ENCODE measurements at regions not wholly inside any gene's neighbourhood (a gene's known extent, or its start where the extent isn't known, plus 50 kb on each side); places are given as distances from the start of the nearest gene placed in this dataset.
A peak's percentile ranks its signal among the peaks of the same experiment; 100 is the strongest.

DNA sequence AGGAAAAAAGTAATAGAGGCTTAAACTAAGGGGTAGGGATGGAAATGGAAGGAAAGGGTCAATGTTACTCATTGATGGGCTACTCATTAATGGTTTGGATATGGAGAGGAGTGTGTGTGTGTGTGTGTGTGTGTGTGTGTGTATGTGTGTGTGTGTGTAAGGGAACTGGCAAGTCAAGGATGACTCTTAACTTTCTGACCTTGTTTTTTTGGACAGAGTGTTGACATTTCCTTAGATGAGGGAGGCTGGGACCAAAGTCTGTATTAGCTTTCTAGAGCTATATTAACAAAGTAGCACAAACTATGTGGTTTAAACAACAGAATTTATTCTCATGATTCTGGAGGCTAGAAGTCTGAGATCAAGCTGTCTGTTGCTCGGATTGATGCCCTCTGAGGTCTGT lies 202.7 kb downstream of the GBA3 start (continued):
- TF ChIP-seq CTCF (CRISPR knock-in tag; IDR thresholded peaks at IDR 0.05) = no peak
- TF ChIP-seq RERE (CRISPR knock-in tag; IDR thresholded peaks at IDR 0.05; ENCODE audit: low read depth) = no peak
- no peak for TF ChIP-seq SATB2 (CRISPR knock-in tag; IDR thresholded peaks at IDR 0.05)
- no peak for TF ChIP-seq GPN1 (CRISPR knock-in tag; IDR thresholded peaks at IDR 0.05; ENCODE audit: borderline replicate concordance)
- TF ChIP-seq BCL6 (CRISPR knock-in tag; IDR thresholded peaks at IDR 0.05) = peak; percentile 38; the same call in 1 of the 2 replicates
- TF ChIP-seq MEIS1 (CRISPR knock-in tag; IDR thresholded peaks at IDR 0.05; ENCODE audit: borderline replicate concordance) = no peak
- peak; percentile 65 for TF ChIP-seq HNF4A (CRISPR knock-in tag; IDR thresholded peaks at IDR 0.05)
- no peak for TF ChIP-seq SOX6 (IDR thresholded peaks at IDR 0.05)
- peak; percentile 52; the same call in 1 of the 2 replicates for TF ChIP-seq SOX6 (CRISPR knock-in tag; IDR thresholded peaks at IDR 0.05)
- TF ChIP-seq ZBTB46 (CRISPR knock-in tag; IDR thresholded peaks at IDR 0.05; ENCODE audit: borderline replicate concordance) = no peak
- no peak for TF ChIP-seq ZNF260 (CRISPR knock-in tag; IDR thresholded peaks at IDR 0.05; ENCODE audit: borderline replicate concordance, low read depth)
- TF ChIP-seq, protein P1, sequence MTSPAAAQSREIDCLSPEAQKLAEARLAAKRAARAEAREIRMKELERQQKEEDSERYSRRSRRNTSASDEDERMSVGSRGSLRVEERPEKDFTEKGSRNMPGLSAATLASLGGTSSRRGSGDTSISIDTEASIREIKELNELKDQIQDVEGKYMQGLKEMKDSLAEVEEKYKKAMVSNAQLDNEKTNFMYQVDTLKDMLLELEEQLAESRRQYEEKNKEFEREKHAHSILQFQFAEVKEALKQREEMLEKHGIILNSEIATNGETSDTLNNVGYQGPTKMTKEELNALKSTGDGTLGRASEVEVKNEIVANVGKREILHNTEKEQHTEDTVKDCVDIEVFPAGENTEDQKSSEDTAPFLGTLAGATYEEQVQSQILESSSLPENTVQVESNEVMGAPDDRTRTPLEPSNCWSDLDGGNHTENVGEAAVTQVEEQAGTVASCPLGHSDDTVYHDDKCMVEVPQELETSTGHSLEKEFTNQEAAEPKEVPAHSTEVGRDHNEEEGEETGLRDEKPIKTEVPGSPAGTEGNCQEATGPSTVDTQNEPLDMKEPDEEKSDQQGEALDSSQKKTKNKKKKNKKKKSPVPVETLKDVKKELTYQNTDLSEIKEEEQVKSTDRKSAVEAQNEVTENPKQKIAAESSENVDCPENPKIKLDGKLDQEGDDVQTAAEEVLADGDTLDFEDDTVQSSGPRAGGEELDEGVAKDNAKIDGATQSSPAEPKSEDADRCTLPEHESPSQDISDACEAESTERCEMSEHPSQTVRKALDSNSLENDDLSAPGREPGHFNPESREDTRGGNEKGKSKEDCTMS (CRISPR knock-in tag; conservative IDR thresholded peaks at IDR 0.05) = no peak

Data from HepG2 (cell line).